ENCODE measurements at regions not wholly inside any gene's neighbourhood (a gene's known extent, or its start where the extent isn't known, plus 50 kb on each side); places are given as distances from the start of the nearest gene placed in this dataset.

GRCh38 chr10:44478040-44478439, 93.1 kb upstream of the CXCL12 start:
- no peak for DNase-seq

- DNase-seq, result no peak
Measured at GRCh38 chr10:44478876-44479705, 94.2 kb upstream of the CXCL12 start.

GRCh38 chr10:44492678-44493077, 107.8 kb upstream of the CXCL12 start:
- DNase-seq, result no peak

- no peak for DNase-seq
Measured at GRCh38 chr10:44498222-44498621, 113.3 kb upstream of the CXCL12 start.

- DNase-seq, result no peak
Measured at GRCh38 chr10:44500451-44500850, 115.6 kb upstream of the CXCL12 start.

GRCh38 chr10:44506386-44506785, 121.5 kb upstream of the CXCL12 start:
- DNase-seq, result no peak

GRCh38 chr10:44510379-44511115, 125.7 kb upstream of the CXCL12 start:
- DNase-seq, result no peak

- DNase-seq, result no peak
Measured at GRCh38 chr10:44511166-44511565, 126.3 kb upstream of the CXCL12 start.

GRCh38 chr10:44511601-44512000, 126.7 kb upstream of the CXCL12 start:
- no peak for DNase-seq

GRCh38 chr10:44512431-44513022, 127.6 kb upstream of the CXCL12 start:
- no peak for DNase-seq

- no peak for DNase-seq
Measured at GRCh38 chr10:44513591-44513990, 128.7 kb upstream of the CXCL12 start.

- no peak for DNase-seq
Measured at GRCh38 chr10:44516891-44517290, 132.0 kb upstream of the CXCL12 start.

GRCh38 chr10:44517635-44518034, 132.7 kb upstream of the CXCL12 start:
- no peak for DNase-seq

- no peak for DNase-seq
Measured at GRCh38 chr10:44519361-44519760, 134.5 kb upstream of the CXCL12 start.

GRCh38 chr10:44520651-44521050, 135.8 kb upstream of the CXCL12 start:
- DNase-seq, result no peak

- DNase-seq, result no peak
Measured at GRCh38 chr10:44539178-44539577, 154.3 kb upstream of the CXCL12 start.

GRCh38 chr10:44552726-44553125, 167.8 kb upstream of the CXCL12 start:
- DNase-seq, result no peak

GRCh38 chr10:44557596-44558191, 172.8 kb upstream of the CXCL12 start:
- DNase-seq, result no peak

- DNase-seq, result no peak
Measured at GRCh38 chr10:44558521-44558920, 173.6 kb upstream of the CXCL12 start.

- DNase-seq, result no peak
Measured at GRCh38 chr10:44564361-44564760, 179.5 kb upstream of the CXCL12 start.

- DNase-seq, result no peak
Measured at GRCh38 chr10:44564790-44565189, 179.9 kb upstream of the CXCL12 start.

- no peak for DNase-seq
Measured at GRCh38 chr10:44566786-44567185, 181.9 kb upstream of the CXCL12 start.

GRCh38 chr10:44567471-44567870, 182.6 kb upstream of the CXCL12 start:
- DNase-seq, result no peak
